Lower leg skin (tissue), 4 donors: ENCODE measurements at regions not wholly inside any gene's neighbourhood (a gene's known extent, or its start where the extent isn't known, plus 50 kb on each side); places are given as distances from the start of the nearest gene placed in this dataset.

Source experiments
- DNase-seq, 2 donors: peaks; one replicate each; pipeline ENCODE4 v3.0.0-alpha.2; 2019; ENCODE audit warnings: low spot score in 2 of 2
- H3K4me3 ChIP-seq: fragments of 200-600 bp; sonication (generic); 2 replicates; pipeline ENCODE4 v1.5.1; 2017; ENCODE audit warnings: mild to moderate bottlenecking, low read depth; ENCODE audit not compliant: poor library complexity, severe bottlenecking
- POLR2A ChIP-seq, 2 donors: fragments of 450-650 bp; IDR thresholded peaks; one replicate each; pipeline ENCODE4 v1.6.1; 2016 to 2017; ENCODE audit warnings: antibody characterized with exemption in 2 of 2, mild to moderate bottlenecking in 1 of 2, moderate library complexity in 1 of 2
- WGBS, 2 donors: methylation state at CpG; one replicate each; pipeline ENCODE4 v1.1.5; 2018; 5-methylcytosine and 5-hydroxymethylcytosine counted together
- intact Hi-C: fragments of 100-400 bp; cut with DNase I; formaldehyde crosslinking; loops from one replicate; pipeline ENCODE4 v1.15.0; 2023; ENCODE audit warnings: low total_unique reads
- TF ChIP-seq, protein P1 (sequence below), 3 donors: fragments of 450-650 bp; IDR thresholded peaks; one replicate each; pipeline ENCODE4 v1.5.1; 2016; ENCODE audit warnings: antibody characterized with exemption in 3 of 3, mild to moderate bottlenecking in 3 of 3, moderate library complexity in 2 of 3

- TF ChIP-seq, protein P1, sequence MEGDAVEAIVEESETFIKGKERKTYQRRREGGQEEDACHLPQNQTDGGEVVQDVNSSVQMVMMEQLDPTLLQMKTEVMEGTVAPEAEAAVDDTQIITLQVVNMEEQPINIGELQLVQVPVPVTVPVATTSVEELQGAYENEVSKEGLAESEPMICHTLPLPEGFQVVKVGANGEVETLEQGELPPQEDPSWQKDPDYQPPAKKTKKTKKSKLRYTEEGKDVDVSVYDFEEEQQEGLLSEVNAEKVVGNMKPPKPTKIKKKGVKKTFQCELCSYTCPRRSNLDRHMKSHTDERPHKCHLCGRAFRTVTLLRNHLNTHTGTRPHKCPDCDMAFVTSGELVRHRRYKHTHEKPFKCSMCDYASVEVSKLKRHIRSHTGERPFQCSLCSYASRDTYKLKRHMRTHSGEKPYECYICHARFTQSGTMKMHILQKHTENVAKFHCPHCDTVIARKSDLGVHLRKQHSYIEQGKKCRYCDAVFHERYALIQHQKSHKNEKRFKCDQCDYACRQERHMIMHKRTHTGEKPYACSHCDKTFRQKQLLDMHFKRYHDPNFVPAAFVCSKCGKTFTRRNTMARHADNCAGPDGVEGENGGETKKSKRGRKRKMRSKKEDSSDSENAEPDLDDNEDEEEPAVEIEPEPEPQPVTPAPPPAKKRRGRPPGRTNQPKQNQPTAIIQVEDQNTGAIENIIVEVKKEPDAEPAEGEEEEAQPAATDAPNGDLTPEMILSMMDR (IDR thresholded peaks at IDR 0.05) = no peak
- no peak for TF ChIP-seq POLR2A (IDR thresholded peaks at IDR 0.05)
- intact Hi-C loops = no loop called here
- H3K4me3 ChIP-seq = no peak overlapping the region
- 67 to 77% methylated on average over 3 of the region's 3 CpGs for WGBS, 2 donors
- DNase-seq = no peak
Observed at GRCh38 chr18:38074298-38074876, 508.8 kb upstream of the CELF4 start.

DNA sequence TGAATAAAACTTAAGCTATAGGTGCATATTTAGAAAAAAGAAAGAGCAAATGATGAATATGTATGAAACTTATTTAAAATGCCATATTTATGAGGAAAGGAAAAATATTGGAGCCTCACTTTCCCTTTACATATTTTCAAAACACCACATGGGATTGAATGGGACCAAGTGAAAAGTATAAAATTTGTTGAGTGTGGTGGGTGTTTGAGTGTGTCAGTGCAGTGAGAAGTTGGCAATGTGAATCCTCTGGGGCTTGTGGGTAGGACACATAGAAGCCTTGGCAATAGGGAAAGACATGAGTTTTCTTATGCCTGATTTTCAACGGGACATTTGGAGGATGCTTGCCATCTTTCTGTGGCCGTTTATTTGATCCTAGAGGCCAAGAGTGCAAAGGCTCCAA is 502.2 kb upstream of the CELF4 start:
- H3K4me3 ChIP-seq = no peak overlapping the region
- TF ChIP-seq POLR2A (IDR thresholded peaks at IDR 0.05) = no peak
- TF ChIP-seq, protein P1 (IDR thresholded peaks at IDR 0.05) = no peak
- 78 to 89% methylated on average over 2 of the region's 2 CpGs for WGBS, 2 donors
- intact Hi-C loops = no loop called here
- no peak for DNase-seq

GRCh38 chr18:38067086-38067485 is 501.5 kb upstream of the CELF4 start:
- TF ChIP-seq POLR2A (IDR thresholded peaks at IDR 0.05) = no peak
- no peak for DNase-seq
- intact Hi-C loops = no loop called here
- no peak overlapping the region for H3K4me3 ChIP-seq
- WGBS, 2 donors = 71 to 75% methylated on average over 1 of the region's 1 CpG

DNA sequence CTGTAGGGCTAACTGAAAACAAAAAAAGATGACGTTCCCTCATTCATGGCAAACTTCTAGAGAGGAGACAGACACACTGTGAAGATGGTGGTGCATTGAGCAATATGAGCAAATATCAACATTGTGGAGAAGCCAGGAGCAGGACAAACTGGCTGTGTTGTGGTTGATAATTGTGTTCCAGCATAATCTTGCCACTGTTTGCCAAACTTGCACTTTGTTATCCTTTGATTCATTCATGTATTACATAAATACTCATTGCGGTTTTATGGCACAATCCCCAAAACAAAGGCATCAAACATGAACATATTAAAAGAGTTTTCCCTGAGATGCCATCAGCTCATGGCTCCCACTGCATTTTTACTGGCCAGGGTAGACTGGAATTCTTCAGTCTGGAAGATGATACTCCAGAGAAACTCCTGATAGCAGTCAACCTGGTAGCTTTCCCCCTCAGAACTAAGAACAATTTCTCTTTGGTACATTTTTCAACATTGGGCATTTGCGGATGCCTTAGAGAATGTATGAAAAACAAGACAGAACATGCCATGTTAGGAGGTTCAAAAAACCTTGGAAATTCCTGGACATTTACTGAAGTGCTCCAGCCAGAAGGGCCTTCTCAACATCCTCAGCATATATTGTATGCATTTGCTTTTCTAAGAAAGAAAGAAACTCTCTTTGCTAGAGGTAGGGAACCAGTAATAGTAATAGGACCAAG is 487.4 kb upstream of the CELF4 start:
- H3K4me3 ChIP-seq = no peak overlapping the region
- no peak for DNase-seq
- WGBS, 2 donors = 65% methylated on average over 3 of the region's 3 CpGs
- TF ChIP-seq, protein P1 (IDR thresholded peaks at IDR 0.05) = no peak
- no peak for TF ChIP-seq POLR2A (IDR thresholded peaks at IDR 0.05)
- intact Hi-C loops = no loop called here

DNA sequence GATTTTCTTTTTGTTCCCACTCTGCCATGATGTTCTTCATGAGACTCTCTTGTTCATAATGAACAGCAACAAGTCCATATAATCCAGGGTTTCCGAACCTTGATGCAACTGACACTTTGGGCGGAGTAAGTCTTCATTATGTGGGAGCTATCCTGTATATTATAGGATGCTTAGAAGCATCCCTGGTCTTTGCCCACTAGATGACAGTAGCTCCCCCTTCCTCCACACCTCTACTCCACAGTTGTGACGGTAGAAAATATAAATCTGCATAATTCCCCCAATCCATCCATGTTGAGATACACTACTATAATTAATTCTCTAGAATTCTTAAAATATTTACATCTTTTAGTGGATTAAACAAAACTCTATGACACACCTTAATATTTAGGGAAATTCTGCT is 482.2 kb upstream of the CELF4 start:
- DNase-seq = no peak
- intact Hi-C loops = no loop called here
- no peak overlapping the region for H3K4me3 ChIP-seq
- TF ChIP-seq, protein P1 (IDR thresholded peaks at IDR 0.05) = no peak
- no peak for TF ChIP-seq POLR2A (IDR thresholded peaks at IDR 0.05)
- 70 to 75% methylated on average over 3 of the region's 3 CpGs for WGBS, 2 donors

GRCh38 chr18:38046651-38047050 is 481.1 kb upstream of the CELF4 start:
- H3K4me3 ChIP-seq = no peak overlapping the region
- 74 to 86% methylated on average over 3 of the region's 3 CpGs for WGBS, 2 donors
- intact Hi-C loops = no loop called here
- no peak for DNase-seq
- TF ChIP-seq, protein P1 (IDR thresholded peaks at IDR 0.05) = no peak
- no peak for TF ChIP-seq POLR2A (IDR thresholded peaks at IDR 0.05)
